ENCODE measurements at regions not wholly inside any gene's neighbourhood (a gene's known extent, or its start where the extent isn't known, plus 50 kb on each side); places are given as distances from the start of the nearest gene placed in this dataset.

DNA sequence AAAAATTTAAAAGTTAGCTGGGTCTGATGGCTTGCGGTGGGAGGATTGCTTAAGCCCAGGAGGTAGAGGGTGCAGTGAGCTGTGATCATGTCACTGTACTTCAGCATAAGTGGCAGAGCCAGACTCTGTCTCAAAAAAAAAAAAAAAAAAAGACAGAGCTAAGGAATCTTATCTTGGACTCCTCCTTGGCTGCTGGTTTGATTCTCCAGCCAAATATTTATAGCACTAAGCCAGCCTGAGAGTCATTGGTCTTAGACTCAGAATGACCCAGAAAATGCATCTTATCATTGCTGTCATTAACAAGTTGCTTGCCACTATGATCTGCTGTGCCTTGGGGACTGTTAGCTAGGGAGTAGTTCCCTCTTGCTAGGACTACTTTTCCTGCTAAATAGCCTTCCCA, 164.7 kb downstream of the GNAT3 start:
- TF ChIP-seq, protein P1, sequence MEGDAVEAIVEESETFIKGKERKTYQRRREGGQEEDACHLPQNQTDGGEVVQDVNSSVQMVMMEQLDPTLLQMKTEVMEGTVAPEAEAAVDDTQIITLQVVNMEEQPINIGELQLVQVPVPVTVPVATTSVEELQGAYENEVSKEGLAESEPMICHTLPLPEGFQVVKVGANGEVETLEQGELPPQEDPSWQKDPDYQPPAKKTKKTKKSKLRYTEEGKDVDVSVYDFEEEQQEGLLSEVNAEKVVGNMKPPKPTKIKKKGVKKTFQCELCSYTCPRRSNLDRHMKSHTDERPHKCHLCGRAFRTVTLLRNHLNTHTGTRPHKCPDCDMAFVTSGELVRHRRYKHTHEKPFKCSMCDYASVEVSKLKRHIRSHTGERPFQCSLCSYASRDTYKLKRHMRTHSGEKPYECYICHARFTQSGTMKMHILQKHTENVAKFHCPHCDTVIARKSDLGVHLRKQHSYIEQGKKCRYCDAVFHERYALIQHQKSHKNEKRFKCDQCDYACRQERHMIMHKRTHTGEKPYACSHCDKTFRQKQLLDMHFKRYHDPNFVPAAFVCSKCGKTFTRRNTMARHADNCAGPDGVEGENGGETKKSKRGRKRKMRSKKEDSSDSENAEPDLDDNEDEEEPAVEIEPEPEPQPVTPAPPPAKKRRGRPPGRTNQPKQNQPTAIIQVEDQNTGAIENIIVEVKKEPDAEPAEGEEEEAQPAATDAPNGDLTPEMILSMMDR (IDR thresholded peaks at IDR 0.05; ENCODE audit: extremely low read depth in 1 of 2, insufficient read depth in 1 of 2, low read depth in 1 of 2, low read length in 2 of 2) = no peak
- no peak for TF ChIP-seq POLR2A (IDR thresholded peaks at IDR 0.05; ENCODE audit: low read depth, low read length)
- no peak for TF ChIP-seq MYC (IDR thresholded peaks at IDR 0.05; ENCODE audit: low read depth, low read length)

Measured in endothelial cell of umbilical vein (primary cell).